H4 (cell line): ENCODE measurements at regions not wholly inside any gene's neighbourhood (a gene's known extent, or its start where the extent isn't known, plus 50 kb on each side); places are given as distances from the start of the nearest gene placed in this dataset.

Experiments used
- DNase-seq: peaks from one replicate; pipeline ENCODE4 v3.0.0-alpha.2; 2015; ENCODE audit warnings: low spot score

DNA sequence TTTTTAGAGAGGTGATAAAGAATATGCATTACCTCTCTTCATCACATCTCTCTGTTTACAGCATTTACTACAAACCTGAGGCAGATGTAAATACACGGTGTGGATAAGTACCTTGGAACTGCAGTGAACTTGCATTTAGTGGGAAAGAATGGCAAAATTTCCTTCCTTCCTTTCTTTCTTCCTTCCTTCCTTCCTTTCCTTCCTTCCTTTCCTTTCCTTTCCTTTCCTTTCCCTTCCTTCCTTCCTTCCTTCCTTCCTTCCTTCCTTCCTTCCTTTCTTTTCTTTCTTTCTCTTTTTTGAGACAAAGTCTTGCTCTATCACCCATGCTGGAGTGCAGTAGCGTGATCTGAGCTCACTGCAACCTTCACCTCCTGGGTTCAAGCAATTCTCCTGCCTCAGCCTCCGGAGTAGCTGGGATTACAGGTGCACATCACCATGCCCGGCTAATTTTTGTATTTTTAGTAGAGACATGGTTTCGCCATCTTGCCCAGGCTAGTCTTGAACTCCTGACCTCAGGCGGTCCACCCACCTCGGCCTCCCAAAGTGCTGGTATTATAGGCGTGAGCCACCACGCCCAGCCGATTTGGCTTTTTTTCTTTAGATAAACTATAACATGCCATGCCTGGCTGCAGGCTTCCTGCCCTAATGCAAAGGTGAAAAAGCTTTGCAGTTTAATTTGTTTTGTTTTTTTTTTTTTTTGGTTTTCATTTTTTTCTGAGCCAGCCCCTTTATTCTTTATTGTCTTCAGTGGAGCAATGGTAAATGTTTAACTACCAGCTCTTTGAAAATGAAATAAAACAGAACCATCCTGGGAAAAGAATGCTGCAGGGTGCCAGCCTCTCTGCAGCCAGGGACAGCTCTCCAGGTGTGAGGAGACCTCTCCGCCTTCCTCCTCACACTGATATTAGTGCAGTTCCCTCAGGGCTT lies 64.2 kb upstream of the NEDD9 start:
- no peak for DNase-seq

DNA sequence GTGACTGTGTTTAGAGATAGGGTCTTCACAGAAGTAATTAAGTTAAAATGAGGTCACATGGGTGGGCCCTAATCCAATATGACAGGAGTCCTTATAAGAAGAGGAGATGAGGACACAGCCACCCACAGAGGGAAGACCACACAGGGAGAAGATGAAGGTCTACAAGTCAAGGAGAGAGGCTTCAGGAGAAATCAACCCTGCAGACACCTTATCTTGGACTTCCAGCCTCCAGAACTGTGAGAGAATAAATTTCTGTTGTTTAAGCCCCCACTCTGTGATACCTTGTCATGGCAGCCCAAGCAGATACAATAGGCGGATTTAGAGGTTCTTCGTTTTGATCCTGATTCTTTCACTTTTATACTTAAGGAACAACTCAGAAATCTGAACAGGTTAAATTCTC lies 63.5 kb upstream of the NEDD9 start:
- DNase-seq = no peak

DNA sequence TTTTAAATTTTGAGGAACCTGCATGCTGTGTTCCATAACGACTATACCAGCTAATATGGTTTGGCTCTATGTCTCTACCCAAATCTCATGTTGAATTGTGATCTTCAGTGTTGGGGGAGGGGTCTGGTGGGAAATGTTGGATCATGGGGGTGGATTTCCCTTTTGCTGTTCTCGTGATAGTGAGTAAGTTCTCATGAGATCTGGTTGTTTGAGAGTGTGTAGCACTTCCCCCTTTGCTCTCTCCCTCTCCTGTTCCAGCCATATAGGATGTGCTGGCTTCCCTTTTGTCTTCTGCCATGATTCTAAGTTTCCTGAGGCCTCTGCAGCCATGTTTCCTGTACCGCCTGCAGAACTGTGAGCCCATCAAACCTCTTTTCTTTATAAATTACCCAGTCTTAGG lies 61.8 kb upstream of the NEDD9 start:
- DNase-seq = no peak

DNA sequence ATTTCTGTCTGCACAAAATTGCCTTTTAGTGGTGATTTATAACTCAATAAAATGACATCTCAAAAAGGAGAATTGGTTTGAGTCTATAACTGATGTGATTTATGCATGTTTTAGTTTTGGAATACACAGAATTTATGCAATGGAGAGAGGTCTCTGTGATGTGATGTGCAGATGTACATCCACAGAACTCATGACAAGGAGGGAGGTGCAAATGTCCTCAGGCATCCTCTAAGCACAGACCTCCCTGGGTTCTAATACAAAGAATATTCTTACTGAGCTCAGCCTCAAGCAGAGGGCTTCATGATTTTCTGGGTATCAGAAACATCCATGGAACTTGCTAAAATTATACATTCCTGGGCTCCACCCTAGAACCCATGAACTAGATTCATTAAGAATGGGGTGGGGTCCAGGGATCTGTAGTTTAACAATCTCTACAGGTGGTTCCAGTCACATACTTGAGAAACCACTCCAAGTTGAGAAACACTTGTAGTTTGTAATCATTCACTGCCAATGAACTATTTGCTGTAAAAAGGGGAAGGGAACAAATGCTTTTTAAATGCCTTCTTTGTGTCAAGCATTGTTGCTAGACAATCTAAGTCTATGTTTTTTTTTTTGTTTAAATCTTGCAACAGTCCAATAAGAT lies 60.2 kb upstream of the NEDD9 start:
- DNase-seq = no peak

DNA sequence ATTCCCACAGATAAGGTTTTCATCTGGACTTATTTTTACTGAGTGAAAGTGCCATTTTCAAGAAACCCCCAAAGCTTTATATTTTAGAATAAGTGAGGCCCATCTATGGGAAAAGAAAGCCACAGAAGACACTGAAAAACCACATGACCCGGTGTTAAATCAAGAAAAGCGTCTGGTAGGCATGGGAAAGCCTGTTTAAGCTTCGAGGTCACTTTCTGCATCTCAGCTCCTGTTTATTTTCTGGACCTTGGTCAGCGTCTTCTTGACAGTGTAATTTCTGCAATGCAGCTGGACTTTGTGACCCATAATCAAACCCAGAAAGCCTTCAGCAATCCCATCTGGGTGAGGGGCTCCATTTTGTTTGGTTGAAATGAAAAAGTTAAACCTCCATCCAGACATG lies 59.6 kb upstream of the NEDD9 start:
- no peak for DNase-seq

DNA sequence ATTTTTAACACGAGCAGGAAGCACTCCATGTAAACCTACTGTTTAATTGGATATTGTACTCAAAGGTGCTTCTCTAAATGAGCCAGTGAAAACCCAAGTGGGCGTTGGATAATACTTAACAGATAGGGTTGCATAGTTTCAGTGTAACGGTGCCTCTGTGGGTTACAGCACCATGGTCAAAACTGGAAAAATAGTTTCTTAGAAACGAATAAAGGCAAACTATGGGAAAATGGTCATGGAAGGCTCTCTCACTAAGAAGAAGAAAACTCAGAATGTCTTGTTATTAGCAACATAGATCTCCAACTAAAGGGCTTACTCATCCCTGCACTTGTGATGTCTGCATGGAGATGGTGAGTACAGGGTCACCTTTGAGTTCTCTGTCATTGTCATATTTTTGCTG lies 59.1 kb upstream of the NEDD9 start:
- DNase-seq = no peak

DNA sequence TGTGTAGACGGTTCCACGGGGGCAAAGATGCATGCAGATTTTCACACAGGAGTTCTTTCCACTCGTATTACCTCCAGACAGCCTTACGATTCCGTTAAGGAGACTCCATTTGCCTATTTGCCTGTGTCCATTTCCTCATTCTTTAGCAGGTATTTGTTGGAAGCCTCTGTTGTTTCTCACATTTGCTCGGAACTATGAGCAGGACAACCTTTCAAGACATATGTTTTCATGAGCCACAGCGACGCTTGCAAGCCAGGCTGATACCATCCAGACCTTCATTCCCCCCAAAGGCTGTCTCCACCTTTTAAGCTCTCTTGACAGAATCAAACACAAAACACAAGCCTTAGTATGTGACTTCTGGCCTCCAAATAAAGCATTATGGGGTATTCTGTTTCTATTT lies 57.6 kb upstream of the NEDD9 start:
- no peak for DNase-seq

DNA sequence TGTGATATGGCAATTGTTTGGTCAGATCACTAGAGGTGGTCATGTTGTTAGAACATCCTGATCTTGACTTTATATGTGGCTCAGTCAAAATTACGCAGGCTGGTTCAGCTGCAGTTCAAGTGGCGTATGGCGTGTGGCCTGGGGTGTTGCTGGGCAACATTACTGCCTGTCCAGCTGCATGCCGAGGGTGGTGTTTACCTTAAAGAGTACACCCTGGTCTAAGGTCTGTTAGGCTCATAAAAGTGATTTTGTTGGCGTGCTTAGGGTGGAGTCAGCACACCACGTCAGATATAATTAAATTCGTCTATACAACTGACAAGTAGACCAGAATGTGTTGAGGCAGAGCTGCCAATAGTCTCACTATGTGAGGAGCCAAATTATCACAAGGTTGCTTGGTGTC lies 55.6 kb upstream of the NEDD9 start:
- no peak for DNase-seq

DNA sequence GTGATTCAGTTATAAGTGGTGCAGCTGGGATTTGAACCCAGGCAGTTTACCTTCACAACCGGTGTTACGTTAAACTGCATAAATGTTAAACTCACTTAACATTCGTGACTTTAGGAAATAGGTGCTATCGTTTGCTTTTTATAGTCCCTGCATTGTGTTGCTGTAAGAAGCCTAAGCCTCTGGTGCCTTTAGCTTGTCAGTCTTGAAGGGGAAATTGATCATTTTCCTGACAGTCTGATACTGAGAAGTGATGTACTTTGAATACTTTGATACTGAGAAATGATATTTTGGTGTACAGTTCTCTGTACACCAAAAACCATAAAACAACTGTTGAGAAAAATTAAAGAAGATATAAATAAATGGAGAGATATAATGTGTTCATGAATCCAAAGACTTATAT lies 52.5 kb upstream of the NEDD9 start:
- no peak for DNase-seq

DNA sequence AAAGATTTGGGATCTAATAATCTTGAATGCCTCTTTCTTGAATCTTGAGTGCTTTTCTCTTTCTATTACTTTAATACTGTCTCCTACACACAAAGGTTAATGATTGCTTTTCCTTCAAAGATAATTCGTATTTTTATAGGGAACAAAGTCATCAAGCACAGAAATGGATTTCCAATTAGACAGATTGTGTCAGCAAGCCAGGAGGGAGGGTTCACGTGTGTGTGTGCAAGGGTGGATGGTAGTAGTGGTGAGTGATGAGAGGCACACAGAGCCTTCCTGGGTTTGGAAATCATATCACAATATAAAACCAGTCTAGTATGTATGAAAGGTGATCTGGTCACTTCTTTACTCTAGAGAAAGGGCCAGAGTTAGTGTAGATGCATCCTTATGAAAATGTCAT lies 51.2 kb upstream of the NEDD9 start:
- no peak for DNase-seq

DNA sequence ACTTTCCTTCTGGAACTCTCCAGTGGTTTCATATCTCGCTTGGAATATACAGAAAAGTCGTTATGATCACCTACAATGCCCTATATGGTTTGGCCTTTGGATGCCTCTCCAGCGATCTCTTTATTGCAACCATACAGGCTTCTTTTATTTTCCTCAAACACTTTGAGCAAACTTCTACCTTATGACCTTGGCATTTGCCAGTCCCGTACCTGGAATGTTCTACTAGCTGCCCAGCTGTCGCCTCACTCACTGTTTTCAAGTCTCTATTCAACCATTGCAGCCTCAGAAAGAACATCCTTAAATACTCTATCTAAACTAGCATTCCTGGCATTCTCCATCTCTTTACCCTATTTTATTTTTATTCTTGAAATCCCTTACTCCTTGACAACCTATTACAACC lies 50.4 kb upstream of the NEDD9 start:
- no peak for DNase-seq
